Stimulated activated CD8-positive, alpha-beta memory T cell treated with anti-CD3 and anti-CD28 coated beads, Interleukin-7, amount 100 ng/mL, for 4 hours (primary cell): ENCODE measurements at regions not wholly inside any gene's neighbourhood (a gene's known extent, or its start where the extent isn't known, plus 50 kb on each side); places are given as distances from the start of the nearest gene placed in this dataset.
"Not testable (repeated sequence)": the region's sequence is repeated elsewhere in the genome, so short reads cannot be mapped to it uniquely, and the experiment has no call there.

Source experiments
- DNase-seq, 2 donors: peaks; one replicate each; pipeline ENCODE4 v3.0.0-alpha.2; 2020; ENCODE audit warnings: low read depth in 2 of 2

DNA sequence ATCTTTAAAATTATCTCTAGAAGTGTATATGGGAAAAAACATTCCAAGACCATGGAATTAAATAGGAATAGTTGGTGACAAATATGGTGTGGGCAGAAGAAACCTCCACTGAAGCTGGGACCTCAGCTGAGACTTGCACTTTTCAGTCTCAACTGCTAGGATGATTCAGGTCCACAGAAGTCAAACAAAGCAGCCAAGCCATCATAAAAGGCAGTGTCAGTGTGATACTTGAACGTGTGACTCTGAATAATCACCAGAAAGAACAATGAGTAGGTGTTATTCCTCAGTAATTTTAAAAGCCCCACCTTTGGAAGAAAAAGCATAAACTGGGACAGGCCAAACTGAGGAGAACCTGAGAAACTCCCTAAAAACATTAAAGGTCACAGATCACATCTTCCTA is 90.7 kb downstream of the ZNF281 start:
- DNase-seq = no peak

DNA sequence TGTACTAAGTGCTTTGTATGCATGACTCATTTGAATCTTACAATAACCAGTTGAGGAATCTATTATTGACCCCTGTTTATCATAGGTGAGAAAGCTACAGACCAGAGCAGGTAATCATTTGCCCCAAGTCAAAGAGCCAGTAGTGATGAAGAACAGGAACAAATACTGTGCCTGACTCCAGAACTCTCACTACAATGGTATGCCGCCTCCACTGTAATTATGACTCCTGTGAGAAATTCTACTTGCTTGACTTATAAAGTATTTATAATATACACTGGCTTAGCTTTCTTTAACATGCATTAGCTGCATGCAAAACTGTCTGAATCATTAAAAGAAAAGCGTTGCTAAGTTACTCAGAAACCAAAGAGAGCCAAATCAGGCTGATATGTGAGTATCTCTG is 92.6 kb downstream of the ZNF281 start:
- no peak for DNase-seq

DNA sequence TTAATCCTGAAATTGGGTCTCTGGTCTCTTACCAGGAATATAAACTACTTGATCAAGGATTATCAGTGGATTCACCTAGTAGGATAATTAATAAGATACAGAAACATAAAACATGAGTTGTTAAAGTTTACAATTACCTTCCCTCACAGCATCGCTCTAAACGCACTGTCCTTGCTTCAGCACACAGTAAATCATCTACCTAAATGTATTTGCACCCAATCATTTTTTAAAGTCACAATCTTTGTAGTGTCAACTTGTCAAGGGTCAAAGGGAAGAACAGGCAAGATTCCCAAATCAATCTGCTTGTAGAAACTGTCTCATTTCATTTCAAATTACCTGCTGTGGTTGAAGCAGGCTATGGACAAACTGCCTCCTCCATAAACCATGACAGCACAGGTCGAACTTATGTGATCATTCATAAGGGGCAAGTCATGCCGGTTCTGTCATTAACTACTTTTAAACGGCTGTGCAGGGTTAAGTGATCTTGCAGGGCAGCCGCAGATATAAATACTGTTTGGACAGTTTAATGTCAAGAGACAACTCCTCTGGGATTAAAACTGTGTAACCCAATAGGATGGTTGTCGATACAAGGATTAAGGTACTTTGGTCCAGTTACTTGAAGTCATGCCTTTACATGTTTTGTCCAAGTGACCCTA is 93.6 kb downstream of the ZNF281 start:
- DNase-seq = no peak

DNA sequence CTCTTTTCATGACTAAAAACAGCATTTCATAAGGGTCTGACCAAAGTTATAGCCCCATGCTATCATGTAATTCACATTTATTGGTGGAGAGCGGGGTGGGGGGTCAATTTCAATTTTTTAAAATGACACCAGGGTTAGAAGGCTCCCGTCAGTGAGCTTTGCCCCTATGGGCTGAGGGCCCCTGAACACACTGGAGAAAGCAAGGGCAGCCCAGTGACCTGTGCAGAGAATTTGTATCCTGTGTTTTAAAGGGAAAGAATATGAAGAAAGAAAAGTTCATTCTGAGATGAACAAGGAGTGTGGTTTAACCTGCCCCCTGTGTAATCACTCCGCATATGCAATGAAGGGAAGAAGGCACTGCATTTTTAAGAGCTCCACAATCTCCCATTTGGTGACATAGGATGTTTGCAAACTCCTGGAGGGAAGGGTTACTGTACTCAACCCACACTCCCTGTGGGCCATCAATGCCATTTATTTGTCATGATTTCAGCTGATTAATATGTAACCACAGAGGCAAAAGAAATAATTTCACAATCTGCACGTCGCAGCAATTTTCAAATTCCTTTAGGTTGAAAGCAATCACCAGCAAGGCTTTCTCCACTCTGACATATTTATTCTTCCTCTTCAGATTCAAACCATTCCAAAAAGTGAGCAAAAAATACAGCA is 95.6 kb downstream of the ZNF281 start:
- DNase-seq = no peak

DNA sequence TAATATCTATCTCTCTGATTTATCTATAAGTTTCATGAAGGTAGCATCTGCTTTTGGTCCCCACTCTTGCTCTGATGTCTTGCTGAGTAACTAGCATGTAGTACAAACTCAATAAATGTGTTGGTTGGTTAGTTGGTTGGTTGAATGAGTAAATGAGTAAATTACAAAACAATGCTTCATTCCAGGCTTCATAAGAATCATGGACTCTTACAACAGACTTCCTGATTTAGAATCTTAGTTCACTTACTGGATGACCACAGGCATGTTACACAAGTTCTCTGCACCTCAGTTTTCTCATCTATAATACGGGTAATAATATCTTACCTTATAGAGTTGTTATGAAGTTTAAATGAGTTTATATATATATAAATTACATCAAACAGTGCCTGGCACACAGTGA is 98.6 kb downstream of the ZNF281 start:
- DNase-seq = no peak

DNA sequence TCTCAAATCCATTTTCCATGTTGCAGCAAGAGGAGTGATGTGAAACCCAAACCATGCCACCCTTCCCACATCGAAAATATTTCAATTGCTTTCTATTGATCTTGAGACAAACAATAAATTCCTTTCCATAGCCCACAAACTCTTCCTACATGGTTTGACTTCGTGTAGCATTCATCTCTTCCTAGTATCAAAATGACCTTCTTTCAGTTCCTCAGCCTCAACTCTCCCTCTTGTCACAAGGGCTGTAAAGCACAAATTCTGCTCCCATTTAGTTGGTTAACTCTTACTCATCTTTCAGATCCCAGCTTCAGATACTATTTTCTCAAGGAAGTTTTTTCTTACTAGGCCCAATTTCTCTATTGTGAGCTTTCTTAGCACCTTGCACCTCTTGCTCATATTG is 99.0 kb downstream of the ZNF281 start:
- no peak for DNase-seq

DNA sequence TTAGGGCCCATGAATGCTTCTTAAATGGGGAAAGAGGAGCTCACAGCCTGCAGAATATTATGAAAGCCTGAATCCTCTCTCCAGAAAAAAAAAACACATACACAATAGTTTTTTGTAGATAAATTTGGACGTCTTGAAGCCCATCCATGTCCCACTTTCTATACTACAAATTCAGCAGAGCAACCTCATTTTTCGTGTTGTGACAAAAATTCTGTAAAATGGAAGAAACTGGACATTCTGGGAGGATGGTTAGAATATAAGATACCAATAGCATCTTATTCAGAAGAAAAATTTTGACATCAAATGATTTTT is 102.1 kb downstream of the ZNF281 start:
- no peak for DNase-seq

DNA sequence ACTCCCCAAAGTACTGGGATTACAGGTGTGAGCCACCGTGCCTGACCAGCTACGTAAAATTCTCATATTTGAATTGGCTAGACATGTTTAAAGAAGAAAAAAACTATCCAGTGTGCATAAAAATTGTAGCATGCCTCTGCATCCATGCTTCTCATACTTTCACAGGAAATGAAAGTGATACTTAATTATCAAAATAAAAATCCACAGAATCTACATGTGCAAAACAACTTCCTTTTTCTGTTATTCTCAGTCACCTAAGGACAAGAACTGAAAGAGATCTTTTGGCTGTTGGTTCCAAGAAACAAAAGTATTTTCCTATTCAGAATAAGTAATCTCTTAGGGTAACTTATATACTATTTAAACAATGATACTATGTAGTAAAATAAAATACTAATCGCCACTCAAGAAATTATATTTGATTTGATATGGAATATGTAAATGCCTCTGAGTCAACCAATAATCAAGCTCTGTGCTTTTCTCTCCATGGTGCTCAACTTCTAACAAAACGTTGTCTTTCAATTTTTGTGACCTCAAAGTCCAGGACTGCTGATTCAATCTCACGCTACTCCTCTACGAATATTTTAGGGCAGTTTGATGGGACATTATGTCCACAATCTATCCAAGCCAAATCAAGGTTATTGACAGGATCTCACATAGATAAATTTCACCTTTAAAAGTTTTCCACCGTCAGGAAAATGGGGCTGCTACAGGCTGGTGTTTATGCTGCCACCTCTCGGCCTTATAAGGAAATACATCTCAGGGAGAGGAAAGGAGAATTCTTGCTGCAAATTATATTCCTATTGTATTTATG is 102.7 kb downstream of the ZNF281 start:
- DNase-seq = no peak

DNA sequence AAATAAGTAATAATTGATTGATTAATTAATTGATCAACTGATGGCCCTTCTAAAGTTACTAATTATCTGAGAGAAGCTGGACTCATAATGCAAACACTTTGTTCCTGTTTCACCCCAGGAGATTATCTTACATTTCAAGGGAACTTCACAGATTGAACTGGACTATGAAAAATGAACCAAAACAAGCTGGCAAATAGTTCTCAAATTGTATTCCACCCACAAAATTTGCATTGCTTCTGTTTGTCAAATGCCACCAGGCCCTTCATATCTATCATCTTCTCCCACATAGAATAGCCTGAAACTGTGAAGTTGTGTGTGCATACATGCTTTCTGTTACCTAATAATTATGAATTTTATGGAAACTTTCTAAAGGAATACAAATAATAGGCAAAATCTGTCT is 104.0 kb downstream of the ZNF281 start:
- DNase-seq = no peak

DNA sequence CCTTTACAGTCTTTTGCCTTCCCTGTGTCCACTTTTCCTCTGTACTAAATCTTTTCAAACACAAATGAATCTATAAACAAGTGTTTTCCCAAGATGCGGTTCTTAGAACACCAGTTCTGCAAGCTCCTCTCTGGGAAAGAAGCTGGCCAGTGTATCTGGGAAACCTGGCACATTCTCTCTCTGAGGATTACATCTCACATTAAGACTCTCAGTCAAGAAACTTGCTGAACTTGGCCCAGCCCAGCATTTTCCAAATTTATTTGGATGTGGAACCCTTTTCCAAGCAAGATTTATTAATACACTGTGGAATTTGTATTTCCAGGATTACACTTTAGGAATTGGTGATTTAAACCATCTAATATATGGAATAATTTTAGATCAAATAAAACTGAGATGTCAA is 105.7 kb downstream of the ZNF281 start:
- no peak for DNase-seq

DNA sequence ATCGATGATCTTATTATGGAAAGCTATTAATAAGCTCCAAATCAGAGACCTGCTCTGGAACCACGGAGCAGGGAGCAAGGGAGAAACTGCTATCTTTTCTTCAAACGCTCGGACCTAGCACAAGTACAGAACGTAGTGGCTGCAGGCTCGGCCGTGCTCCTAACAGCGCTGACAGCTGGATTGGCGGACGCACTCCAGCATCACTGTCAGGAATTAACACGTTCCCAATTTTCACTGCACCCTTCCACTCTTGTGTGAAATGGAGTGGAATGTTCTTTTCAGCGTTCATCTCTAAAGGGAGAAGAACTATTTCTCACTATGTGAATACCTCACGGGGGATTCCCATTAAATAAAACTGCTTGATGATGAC is 106.9 kb downstream of the ZNF281 start:
- DNase-seq = no peak

DNA sequence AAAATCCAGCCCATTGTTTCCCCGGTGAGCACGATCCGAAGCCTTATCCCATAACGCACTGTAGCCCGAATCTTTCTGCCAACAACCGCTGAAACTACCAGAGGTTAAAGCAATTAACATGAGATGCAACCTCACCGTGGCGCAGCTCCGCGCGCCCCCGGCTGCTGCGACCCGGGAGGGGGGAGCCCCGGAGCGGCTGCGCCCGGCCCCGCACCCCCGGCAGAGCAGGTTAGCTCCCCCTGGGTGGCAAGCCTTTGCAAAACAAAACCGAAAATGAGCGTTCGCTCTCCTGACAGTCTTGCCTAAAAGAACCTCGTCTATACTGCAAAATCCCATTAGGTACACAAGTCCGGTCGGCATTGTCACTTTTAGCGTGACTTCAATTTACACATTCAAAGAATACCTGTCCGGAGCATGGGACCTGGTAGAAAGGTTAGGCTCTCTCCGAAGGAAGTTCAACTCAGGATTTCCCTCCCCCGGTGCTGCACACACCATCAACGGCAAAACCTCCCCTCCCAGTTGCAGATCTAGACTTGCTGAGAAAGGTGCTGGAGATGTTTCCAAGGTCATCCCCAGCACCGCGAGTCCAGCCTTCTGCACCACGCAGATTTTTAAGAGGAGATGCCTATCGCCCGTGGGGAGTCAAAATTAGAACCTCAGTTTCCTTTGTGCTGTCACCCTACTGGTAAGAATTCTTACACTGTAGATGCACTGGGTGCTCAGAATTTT is 107.5 kb downstream of the ZNF281 start:
- DNase-seq = peak; percentile 32 to 58

DNA sequence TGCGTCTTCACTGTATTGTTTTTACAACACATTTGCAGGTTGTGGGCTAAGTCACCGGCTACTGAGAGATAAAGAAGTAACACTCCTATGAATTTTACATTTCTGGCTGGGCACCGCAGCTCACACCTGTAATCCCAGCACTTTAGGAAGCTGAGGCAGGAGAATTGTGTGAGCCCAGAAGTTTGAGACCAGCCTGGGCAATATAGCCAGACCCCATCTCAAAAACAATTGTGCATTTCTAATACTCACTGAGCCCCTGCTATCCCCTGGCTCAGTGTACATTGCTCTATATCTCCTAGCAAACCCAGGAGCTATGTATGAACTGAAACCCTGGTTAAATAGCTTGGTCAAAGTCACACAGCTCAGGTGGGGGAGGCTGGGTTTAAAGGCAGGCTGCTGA is 108.7 kb downstream of the ZNF281 start:
- no peak for DNase-seq

DNA sequence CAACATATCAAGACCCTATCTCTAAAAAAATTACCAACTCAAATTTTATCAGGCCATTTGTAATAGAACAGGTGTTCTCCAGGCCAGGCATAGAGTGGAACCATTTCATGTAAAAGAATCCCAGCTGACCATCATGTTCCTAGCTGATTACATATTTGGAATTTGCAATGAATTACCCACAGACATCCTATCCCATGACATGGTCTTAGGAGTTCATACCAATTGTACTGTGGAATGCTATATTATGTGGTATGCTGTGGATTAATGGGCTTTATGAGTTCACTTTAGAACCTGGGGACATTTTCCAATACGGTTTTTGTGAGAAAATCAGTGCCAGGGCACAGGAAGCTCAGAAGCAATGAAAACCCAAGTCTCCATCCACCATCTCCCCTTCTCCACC is 110.3 kb downstream of the ZNF281 start:
- no peak for DNase-seq

DNA sequence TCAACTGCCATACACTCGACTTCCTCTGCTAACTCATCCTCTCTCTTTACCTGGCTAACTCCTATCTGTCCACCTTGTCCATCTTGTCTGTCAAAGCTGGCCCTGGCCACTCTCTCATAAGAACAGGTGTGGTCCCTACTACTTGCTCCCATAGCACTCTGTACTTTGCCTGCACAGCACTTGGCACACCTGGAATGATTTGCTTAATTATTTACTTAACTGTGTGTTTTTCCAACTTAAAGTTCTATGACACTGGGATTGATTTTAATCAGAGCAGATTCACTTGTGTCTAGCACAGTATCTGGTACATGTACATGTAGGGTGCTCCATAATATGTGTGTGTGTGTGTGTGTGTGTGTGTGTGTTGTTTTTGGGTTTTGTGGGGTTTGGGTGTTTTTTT is 111.6 kb downstream of the ZNF281 start:
- no peak for DNase-seq

DNA sequence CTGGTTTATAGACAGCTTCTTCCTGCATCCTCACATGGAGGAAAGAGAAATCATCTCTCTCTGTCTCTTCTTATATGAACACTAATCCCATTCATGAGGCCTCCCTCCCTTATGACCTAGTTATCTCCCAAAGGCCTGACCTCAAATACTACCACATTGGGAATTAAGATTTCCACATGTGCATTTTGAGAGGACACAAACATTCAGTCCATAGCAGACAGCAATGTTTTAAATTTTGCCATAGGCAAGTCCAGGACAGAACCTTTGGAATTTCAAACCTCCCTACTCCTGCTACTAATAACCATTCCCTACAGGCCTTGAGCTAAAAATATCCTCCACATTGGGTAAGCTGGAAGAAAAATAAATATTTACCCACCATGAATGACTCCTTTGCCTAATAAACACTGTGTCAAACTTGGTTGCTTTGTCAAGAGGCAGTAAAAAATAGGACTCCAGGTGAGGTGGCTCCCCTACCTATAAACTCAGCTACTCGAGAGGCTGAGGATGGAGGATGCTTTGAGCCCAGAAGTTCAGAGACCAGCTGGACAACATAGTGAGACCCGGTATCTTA is 113.7 kb downstream of the ZNF281 start:
- DNase-seq = no peak

DNA sequence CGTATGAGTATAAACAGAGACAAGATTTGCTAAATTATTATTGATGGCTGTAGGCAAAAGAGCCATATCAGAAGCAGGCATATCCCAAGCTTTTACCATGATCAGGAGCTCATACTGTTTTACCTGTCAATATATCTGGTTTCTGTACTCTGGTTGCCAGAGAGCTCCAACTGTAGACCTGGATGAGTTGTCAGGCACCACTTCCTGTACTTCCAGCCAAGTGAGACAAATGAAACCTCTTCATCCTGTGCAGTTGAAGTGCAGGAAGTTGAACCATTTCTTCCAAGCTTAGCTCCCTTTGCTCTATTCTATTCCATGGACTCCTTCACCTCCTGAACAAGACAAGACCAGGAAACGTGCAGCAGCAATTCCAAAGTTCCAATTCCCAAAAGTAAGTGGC is 115.6 kb downstream of the ZNF281 start:
- DNase-seq = no peak

DNA sequence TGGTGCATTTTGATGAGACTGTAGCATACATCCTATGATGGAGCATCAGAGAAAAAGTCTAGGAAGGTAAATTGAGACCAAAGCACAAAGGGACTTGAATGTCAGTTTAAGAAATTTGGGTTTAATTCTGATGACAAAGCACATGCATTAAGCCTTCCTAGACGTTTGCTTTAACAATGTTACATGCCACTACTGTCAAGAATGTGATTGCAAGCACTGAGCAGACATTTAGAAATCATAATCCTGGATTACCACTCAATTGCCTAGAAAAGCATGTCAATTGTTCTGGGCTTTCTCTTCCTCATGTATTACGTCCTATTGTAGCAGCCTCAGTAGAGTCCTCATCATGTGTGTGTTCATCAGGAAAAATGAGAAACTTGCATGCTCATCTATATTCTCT is 117.1 kb downstream of the ZNF281 start:
- DNase-seq = no peak

DNA sequence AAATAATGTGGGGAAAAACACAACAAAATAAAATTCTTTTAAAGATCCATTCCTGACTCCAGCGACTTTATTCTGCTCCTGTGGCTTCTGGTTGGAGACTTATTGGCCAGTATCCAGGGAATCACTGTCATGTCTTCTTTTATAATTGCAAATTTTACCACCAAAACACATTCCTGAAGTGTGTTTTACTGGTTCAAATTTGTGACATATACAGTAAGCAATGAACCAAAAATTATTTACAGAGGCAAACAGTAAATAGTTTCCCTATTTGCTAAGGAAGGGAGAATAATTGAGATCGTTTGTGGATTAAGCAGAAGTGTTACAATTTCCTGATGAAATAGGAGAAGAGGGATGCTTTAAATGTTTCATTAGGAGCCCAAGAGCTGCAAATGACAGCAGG is 118.7 kb downstream of the ZNF281 start:
- DNase-seq = no peak

DNA sequence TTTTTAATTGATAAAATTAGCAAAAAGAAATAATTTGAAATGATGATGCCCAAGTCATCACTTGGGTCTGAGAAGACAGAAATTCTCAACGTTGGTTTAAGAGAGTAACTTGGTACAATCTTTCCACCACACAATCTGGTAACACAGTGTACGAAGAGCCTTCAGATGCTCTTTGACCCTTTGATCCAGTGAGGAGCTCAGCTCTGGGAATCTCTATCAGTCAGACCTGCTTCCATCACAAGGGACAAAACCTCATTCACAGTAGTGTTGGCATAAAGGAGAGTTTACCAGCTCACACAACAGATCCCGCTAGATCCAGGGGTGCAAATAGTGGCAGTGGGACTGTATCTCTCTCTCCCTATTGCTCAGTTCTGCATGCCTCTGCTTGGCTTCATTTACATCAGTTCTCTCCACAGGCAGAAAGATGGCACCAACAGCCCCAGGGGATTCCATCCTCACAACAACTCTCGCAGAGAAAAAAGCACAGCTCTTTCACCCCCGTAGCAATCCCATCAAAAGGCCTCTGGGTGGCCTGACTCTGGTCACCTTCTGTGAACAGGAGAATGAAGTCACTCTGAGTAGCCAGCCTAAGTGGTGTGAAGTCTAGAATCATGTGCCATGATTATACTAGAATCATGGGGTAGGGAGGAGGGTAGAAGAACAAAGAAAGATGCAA is 119.7 kb downstream of the ZNF281 start:
- DNase-seq = no peak

DNA sequence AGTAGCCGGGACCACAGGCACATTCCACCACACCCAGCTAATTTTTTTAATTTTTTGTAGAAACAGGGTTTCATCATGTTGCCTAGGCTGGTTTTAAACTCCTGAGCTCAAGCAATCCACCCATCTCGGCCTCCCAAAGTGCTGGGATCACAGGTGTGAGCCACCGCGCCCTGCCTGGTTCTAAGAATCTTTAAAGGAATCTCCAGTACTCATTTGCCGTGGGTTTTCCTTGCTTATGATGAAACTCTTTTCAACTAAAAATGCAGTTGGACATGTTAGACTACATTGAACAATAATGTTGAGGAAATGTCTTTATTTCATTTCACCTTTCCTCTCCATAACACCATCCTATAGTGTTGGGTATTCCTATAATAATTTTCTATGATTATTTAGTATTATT is 121.6 kb downstream of the ZNF281 start:
- DNase-seq = no peak

DNA sequence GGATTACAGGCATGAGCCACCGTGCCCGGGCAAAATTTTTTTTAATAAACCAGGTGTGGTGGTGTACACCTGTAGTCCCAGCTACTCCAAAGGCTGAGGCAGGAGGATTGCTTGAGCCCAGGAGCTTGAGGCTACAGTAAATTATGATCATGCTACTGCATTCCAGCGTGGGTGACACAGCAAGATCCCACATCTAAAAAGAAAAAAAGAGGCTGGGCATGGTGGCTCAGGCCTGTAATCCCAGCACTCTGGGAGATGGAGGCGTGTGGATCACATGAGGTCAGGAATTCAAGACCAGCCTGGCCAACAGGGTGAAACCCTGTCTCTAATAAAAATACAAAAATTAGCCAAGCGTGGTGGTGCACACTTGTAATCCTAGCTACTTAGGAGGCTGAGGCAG is 125.6 kb downstream of the ZNF281 start:
- not testable (repeated sequence) for DNase-seq
